Panc1 (cell line): ENCODE measurements at regions not wholly inside any gene's neighbourhood (a gene's known extent, or its start where the extent isn't known, plus 50 kb on each side); places are given as distances from the start of the nearest gene placed in this dataset.

ENCODE experiments used
- ATAC-seq: fragments of 200-7000 bp; cut with Tn5 transposase; 2 replicates; pipeline ENCODE4 v1.9.1; 2020; ENCODE audit warnings: mild to moderate bottlenecking, moderate library complexity
- BruUV-seq: library from RNA; stranded (reverse); fragments of 400-500 nt; replicated peaks from 2 replicates; lab custom pipeline; 2021; lab: Mats Ljungman, UMichigan
- CTCF ChIA-PET: fragments of 300-600 bp; sonication (Branson Sonifier 250); formaldehyde crosslinking; loops from one replicate; lab custom pipeline; 2022; ENCODE audit warnings: antibody characterized with exemption; lab: Charles Lee
- POLR2A ChIA-PET: fragments of 300-600 bp; sonication (Branson Sonifier 250); formaldehyde crosslinking; loops from one replicate; lab custom pipeline; 2022; ENCODE audit warnings: antibody characterized with exemption; lab: Charles Lee
- DNase-seq: peaks from one replicate; pipeline ENCODE4 v3.0.0-alpha.2; 2010; ENCODE audit warnings: low read depth, low spot score
- H3K27ac ChIP-seq: 2 replicates; pipeline ENCODE4 v1.5.1; 2011; ENCODE audit warnings: mild to moderate bottlenecking, low read length, inconsistent platforms
- H3K27me3 ChIP-seq: fragments of 200-500 bp; sonication (Bioruptor generic); 2 replicates; pipeline ENCODE4 v1.6.0; 2014; ENCODE audit warnings: low read length, inconsistent platforms; ENCODE audit not compliant: control insufficient read depth, insufficient read depth
- H3K36me3 ChIP-seq: fragments of 200-500 bp; sonication (Bioruptor generic); 2 replicates; pipeline ENCODE4 v1.5.1; 2014; ENCODE audit warnings: inconsistent platforms, mild to moderate bottlenecking, low read length, moderate library complexity; ENCODE audit not compliant: control insufficient read depth, insufficient read depth
- H3K4me1 ChIP-seq: 2 replicates; pipeline ENCODE4 v1.5.1; 2011; ENCODE audit warnings: inconsistent platforms, mild to moderate bottlenecking, low read length, moderate library complexity; ENCODE audit not compliant: control insufficient read depth, insufficient read depth
- H3K4me3 ChIP-seq, 2 experiments: 2 replicates each; pipeline ENCODE4 v1.5.1; 2011 to 2012; ENCODE audit warnings: low read depth in 2 of 2, low read length in 2 of 2, mild to moderate bottlenecking in 2 of 2, inconsistent platforms in 1 of 2, moderate library complexity in 1 of 2
- H3K9me3 ChIP-seq: fragments of 200-500 bp; sonication (Bioruptor generic); 2 replicates; pipeline ENCODE4 v1.5.1; 2014; ENCODE audit warnings: low read depth, mild to moderate bottlenecking, inconsistent platforms, low read length, moderate library complexity; ENCODE audit not compliant: control insufficient read depth, insufficient read depth
- CTCF ChIP-seq: fragments of 450-650 bp; IDR thresholded peaks from 2 replicates; pipeline ENCODE4 v1.5.1; 2017; ENCODE audit warnings: mild to moderate bottlenecking
- POLR2AphosphoS5 ChIP-seq: IDR thresholded peaks from 2 replicates; pipeline ENCODE4 v1.6.1; 2012; ENCODE audit warnings: mild to moderate bottlenecking, low read depth, low read length, moderate library complexity
- SIN3A ChIP-seq: IDR thresholded peaks from 2 replicates; pipeline ENCODE4 v1.6.1; 2012; ENCODE audit warnings: low read depth, mild to moderate bottlenecking, low read length, moderate library complexity, borderline replicate concordance; ENCODE audit not compliant: insufficient read depth
- TCF7L2 ChIP-seq: IDR thresholded peaks from 2 replicates; pipeline ENCODE4 v1.6.1; 2011; ENCODE audit warnings: mild to moderate bottlenecking, low read depth, low read length, inconsistent platforms
- in situ Hi-C: cut with HindIII; loops from 2 replicates; pipeline ENCODE4 v1.10.0; 2016; ENCODE audit warnings: low sequenced_read_pairs, low pct_unique_long_range_greater_than_20kb
- intact Hi-C: fragments of 100-400 bp; cut with micrococcal nuclease; formaldehyde crosslinking; loops from one replicate; pipeline ENCODE4 v1.10.0; 2022; ENCODE audit not compliant: unreplicated experiment
- TF ChIP-seq, protein P1 (sequence below), 2 experiments: IDR thresholded peaks; 2 replicates each; pipeline ENCODE4 v1.6.1; 2011 to 2012; ENCODE audit warnings: low read depth in 2 of 2, control low read depth in 1 of 2, low read length in 1 of 2, mild to moderate bottlenecking in 1 of 2, moderate library complexity in 1 of 2; ENCODE audit not compliant: insufficient read depth in 1 of 2

DNA sequence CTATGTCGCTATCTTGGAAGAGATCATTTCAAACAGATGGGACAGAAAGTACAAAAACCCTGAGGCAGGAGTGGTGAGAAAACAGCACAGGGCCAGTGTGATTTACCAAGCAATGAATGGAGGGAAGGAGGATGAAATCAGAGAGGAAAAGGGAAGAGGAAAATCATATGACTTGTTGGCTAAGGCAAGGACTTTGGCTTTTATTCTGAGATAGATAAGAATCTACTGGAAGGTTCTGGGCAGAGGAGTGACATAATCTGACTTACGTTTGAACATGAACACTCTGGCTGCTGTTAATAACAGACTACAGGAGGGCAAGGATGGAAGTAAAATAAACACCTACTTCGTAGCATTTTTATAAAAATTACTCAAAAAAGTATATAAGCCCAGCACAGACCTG is 207.8 kb upstream of the SLC7A11 start:
- Histone ChIP-seq H3K4me1 (no peaks in the 10 kb centered on the region), H3K4me3 (no peak overlapping the region), H3K36me3 (no peaks in the 10 kb centered on the region), H3K27ac (no peak overlapping the region), H3K27me3 (no peaks in the 10 kb centered on the region), H3K9me3 (no peaks in the 10 kb centered on the region)
- ATAC-seq (no peak), DNase-seq (no peak)
- ChIA-PET POLR2A (no interaction called here), CTCF (no interaction called here)
- TF ChIP-seq CTCF: no peak
- TF ChIP-seq TCF7L2: no peak
- TF ChIP-seq, protein P1, sequence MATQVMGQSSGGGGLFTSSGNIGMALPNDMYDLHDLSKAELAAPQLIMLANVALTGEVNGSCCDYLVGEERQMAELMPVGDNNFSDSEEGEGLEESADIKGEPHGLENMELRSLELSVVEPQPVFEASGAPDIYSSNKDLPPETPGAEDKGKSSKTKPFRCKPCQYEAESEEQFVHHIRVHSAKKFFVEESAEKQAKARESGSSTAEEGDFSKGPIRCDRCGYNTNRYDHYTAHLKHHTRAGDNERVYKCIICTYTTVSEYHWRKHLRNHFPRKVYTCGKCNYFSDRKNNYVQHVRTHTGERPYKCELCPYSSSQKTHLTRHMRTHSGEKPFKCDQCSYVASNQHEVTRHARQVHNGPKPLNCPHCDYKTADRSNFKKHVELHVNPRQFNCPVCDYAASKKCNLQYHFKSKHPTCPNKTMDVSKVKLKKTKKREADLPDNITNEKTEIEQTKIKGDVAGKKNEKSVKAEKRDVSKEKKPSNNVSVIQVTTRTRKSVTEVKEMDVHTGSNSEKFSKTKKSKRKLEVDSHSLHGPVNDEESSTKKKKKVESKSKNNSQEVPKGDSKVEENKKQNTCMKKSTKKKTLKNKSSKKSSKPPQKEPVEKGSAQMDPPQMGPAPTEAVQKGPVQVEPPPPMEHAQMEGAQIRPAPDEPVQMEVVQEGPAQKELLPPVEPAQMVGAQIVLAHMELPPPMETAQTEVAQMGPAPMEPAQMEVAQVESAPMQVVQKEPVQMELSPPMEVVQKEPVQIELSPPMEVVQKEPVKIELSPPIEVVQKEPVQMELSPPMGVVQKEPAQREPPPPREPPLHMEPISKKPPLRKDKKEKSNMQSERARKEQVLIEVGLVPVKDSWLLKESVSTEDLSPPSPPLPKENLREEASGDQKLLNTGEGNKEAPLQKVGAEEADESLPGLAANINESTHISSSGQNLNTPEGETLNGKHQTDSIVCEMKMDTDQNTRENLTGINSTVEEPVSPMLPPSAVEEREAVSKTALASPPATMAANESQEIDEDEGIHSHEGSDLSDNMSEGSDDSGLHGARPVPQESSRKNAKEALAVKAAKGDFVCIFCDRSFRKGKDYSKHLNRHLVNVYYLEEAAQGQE (IDR thresholded peaks at IDR 0.05; ENCODE audit: insufficient read depth in 1 of 2, low read depth in 2 of 2, low read length in 1 of 2): no peak
- TF ChIP-seq SIN3A: no peak
- TF ChIP-seq POLR2AphosphoS5: no peak
- no TSS peak for BruUV-seq
- intact Hi-C loops: no loop called here
- in situ Hi-C loops: no loop called here

DNA sequence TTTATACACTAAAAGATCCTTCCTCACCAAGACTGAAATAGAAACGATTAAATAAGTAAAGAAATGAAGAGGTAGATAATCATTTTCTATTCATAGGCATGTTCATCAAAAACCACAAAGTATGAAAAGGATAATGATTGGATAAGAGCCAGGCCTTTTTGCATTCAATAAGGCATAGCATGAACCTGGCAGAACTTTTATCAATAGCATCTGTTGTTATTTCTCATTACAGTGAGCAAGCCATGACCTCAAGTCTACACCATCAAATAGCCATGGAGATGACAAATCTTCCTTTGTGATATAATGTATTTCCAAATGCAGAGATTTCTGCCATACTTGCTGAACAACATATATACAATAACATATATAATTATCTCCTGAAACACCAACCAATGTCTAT is 206.0 kb upstream of the SLC7A11 start:
- H3K27me3 ChIP-seq: no peaks in the 10 kb centered on the region
- ATAC-seq: no peak
- in situ Hi-C loops: no loop called here
- ChIA-PET CTCF (no interaction called here), POLR2A (no interaction called here)
- no peaks in the 10 kb centered on the region for H3K4me1 ChIP-seq
- H3K36me3 ChIP-seq: no peaks in the 10 kb centered on the region
- no peak overlapping the region for H3K4me3 ChIP-seq
- BruUV-seq: no TSS peak
- TF ChIP-seq CTCF: no peak
- TF ChIP-seq SIN3A: no peak
- no peak for TF ChIP-seq TCF7L2
- TF ChIP-seq, protein P1 (IDR thresholded peaks at IDR 0.05; ENCODE audit: insufficient read depth in 1 of 2, low read depth in 2 of 2, low read length in 1 of 2): no peak
- no peak for TF ChIP-seq POLR2AphosphoS5
- no peak overlapping the region for H3K27ac ChIP-seq
- intact Hi-C loops: no loop called here
- no peak for DNase-seq
- no peaks in the 10 kb centered on the region for H3K9me3 ChIP-seq
